GM21390 (cell line): ENCODE measurements at regions not wholly inside any gene's neighbourhood (a gene's known extent, or its start where the extent isn't known, plus 50 kb on each side); places are given as distances from the start of the nearest gene placed in this dataset.
"Not testable (repeated sequence)": the region's sequence is repeated elsewhere in the genome, so short reads cannot be mapped to it uniquely, and the experiment has no call there.

Experiments used
- ATAC-seq: cut with Tn5 transposase; IDR thresholded peaks from one replicate; pipeline ENCODE4 v1.9.1; 2021; ENCODE audit not compliant: unreplicated experiment

GRCh38 chr4:33625748-33626147 lies 2618.6 kb downstream of the ARAP2 start:
- no peak for ATAC-seq

- no peak for ATAC-seq
Observed at GRCh38 chr4:33626221-33626620, 2618.1 kb downstream of the ARAP2 start.

GRCh38 chr4:33628296-33628695 lies 2616.0 kb downstream of the ARAP2 start:
- no peak for ATAC-seq

GRCh38 chr4:33649015-33649414 lies 2595.3 kb downstream of the ARAP2 start:
- ATAC-seq = no peak

- no peak for ATAC-seq
Observed at GRCh38 chr4:33649471-33649870, 2594.8 kb downstream of the ARAP2 start.

- ATAC-seq = no peak
Observed at GRCh38 chr4:33650036-33650435, 2594.3 kb downstream of the ARAP2 start.

- no peak for ATAC-seq
Observed at GRCh38 chr4:33658971-33659370, 2585.3 kb downstream of the ARAP2 start.

- ATAC-seq = no peak
Observed at GRCh38 chr4:33661636-33662035, 2582.7 kb downstream of the ARAP2 start.

GRCh38 chr4:33685939-33686338 lies 2558.4 kb downstream of the ARAP2 start:
- no peak for ATAC-seq

- ATAC-seq = no peak
Observed at GRCh38 chr4:33696041-33696440, 2548.3 kb downstream of the ARAP2 start.

GRCh38 chr4:33696586-33696985 lies 2547.7 kb downstream of the ARAP2 start:
- ATAC-seq = no peak

- ATAC-seq = no peak
Observed at GRCh38 chr4:33709247-33709646, 2535.1 kb downstream of the ARAP2 start.

- no peak for ATAC-seq
Observed at GRCh38 chr4:33711826-33712225, 2532.5 kb downstream of the ARAP2 start.

- ATAC-seq = no peak
Observed at GRCh38 chr4:33714971-33715370, 2529.3 kb downstream of the ARAP2 start.

GRCh38 chr4:33715841-33716395 lies 2528.4 kb downstream of the ARAP2 start:
- no peak for ATAC-seq

GRCh38 chr4:33722254-33722653 lies 2522.1 kb downstream of the ARAP2 start:
- ATAC-seq = no peak

GRCh38 chr4:33722800-33723516 lies 2521.4 kb downstream of the ARAP2 start:
- no peak for ATAC-seq

- no peak for ATAC-seq
Observed at GRCh38 chr4:33724685-33725084, 2519.6 kb downstream of the ARAP2 start.

GRCh38 chr4:33725861-33726260 lies 2518.5 kb downstream of the ARAP2 start:
- ATAC-seq = no peak

GRCh38 chr4:33737726-33738125 lies 2506.6 kb downstream of the ARAP2 start:
- ATAC-seq = no peak

GRCh38 chr4:33739884-33740632 lies 2504.3 kb downstream of the ARAP2 start:
- no peak for ATAC-seq

GRCh38 chr4:33740871-33741270 lies 2503.4 kb downstream of the ARAP2 start:
- ATAC-seq = not testable (repeated sequence)
